ENCODE measurements at regions not wholly inside any gene's neighbourhood (a gene's known extent, or its start where the extent isn't known, plus 50 kb on each side); places are given as distances from the start of the nearest gene placed in this dataset.

DNA sequence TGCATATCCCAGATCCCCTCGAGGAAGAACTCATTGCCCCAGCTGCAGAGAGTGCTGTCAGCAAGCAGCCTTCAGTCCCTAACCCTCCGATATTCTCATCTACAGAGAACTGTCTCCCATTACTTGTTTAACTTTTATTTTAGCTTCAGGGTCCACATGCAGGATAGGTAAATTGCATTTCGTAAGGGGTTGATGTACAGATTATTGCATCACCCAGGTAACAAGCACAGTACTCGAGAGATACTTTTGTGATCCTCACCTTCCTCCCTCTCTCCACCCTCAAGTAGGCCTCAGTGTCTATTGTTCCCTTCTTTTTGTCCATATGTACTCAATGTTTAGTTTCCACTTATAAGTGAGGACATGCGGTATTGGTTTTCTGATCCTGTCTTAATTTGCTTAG lies 171.5 kb upstream of the IRS2 start:
- no peak for TF ChIP-seq POLR2A (IDR thresholded peaks at IDR 0.05)
- no peak for TF ChIP-seq CTCF (IDR thresholded peaks at IDR 0.05 in 8 of 11, conservative IDR thresholded peaks at IDR 0.05 in 3 of 11)
- TF ChIP-seq POLR2AphosphoS5 (IDR thresholded peaks at IDR 0.05) = no peak
